OCI-M2 (cell line): ENCODE measurements at regions not wholly inside any gene's neighbourhood (a gene's known extent, or its start where the extent isn't known, plus 50 kb on each side); places are given as distances from the start of the nearest gene placed in this dataset.

Experiments
- DNase-seq: peaks from one replicate; lab custom pipeline; 2025; ENCODE audit not compliant: unreplicated experiment; lab: John Stamatoyannopoulos, UW

DNA sequence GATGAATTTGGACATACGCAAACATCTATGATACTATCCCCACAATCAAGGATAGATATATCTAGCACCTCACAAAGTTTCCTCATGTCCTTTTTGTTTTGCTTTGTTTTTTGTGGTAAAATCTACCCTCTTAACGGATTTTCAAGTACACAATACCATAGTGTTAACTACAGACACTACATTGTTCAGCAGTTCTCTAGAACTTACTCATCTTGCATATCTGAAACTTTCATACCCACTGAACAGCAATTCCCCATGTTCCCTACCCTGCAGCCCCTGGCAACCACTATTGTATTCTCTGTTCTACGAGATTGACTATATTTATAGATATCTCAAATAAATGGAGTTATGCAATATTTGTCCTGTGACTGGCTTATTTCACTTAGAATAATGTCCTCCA lies 58.1 kb upstream of the TJP1 start:
- DNase-seq, result no peak

GRCh38 chr15:29874977-29875376 lies 52.7 kb upstream of the TJP1 start:
- DNase-seq, result no peak

DNA sequence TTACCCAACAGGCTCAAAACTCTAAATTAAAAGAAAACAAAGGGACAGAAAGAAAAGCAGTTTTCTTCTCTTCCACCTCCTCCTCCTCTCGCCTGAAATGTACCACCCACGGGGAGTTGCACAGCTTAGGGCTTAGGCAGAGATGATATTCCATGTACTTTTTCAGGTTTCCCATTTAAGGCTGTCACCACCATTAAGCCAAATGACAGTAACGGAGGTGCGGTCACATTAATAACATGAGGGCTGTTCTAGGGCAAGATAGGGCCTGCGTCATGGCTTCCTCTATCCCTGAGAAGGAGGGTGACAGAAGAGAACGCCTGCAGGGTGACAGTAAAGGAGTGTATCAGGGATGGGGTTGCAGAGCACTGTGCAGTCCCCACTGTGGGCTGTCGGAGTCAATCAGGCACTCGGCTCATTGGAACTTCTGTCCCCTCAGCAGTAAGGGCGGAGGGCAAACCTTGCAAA lies 51.7 kb upstream of the TJP1 start:
- no peak for DNase-seq

- no peak for DNase-seq
These were observed 51.0 kb upstream of the TJP1 start for GRCh38 chr15:29873264-29873663.

- no peak for DNase-seq
These were observed 50.4 kb upstream of the TJP1 start for GRCh38 chr15:29872716-29873115.
